CD14-positive monocyte (primary cell): ENCODE measurements at regions not wholly inside any gene's neighbourhood (a gene's known extent, or its start where the extent isn't known, plus 50 kb on each side); places are given as distances from the start of the nearest gene placed in this dataset.

ENCODE experiments used
- DNase-seq, 3 donors: peaks; one replicate each; pipeline ENCODE4 v3.0.0-alpha.2; 2011 to 2022
- H2AFZ ChIP-seq: 2 replicates; pipeline ENCODE4 v1.6.0; 2012; ENCODE audit warnings: mild to moderate bottlenecking, low read depth, low read length, inconsistent platforms; ENCODE audit not compliant: insufficient read depth, poor library complexity, severe bottlenecking
- H3K27ac ChIP-seq, 2 donors: 1 replicate in 1 of 2; 2 replicates in 1 of 2; pipeline ENCODE4 v1.5.1; 2012 to 2013; ENCODE audit warnings: low read length in 2 of 2, control low read depth in 1 of 2, inconsistent platforms in 1 of 2, low read depth in 1 of 2, mild to moderate bottlenecking in 1 of 2
- H3K27me3 ChIP-seq, 2 donors: one replicate each; pipeline versions ENCODE4 v1.6.0 to v1.6.1; 2011 to 2013; ENCODE audit warnings: low read length in 2 of 2; ENCODE audit not compliant: control insufficient read depth in 2 of 2, insufficient read depth in 2 of 2
- H3K36me3 ChIP-seq, 2 donors: replicated peaks in 1 of 2; 1 replicate in 1 of 2; 2 replicates in 1 of 2; pipeline versions ENCODE4 v1.5.1 to v1.6.1; 2012 to 2013; ENCODE audit warnings: low read length in 2 of 2, control low read depth in 1 of 2, inconsistent platforms in 1 of 2, mild to moderate bottlenecking in 1 of 2; ENCODE audit not compliant: insufficient read depth in 2 of 2, control insufficient read depth in 1 of 2
- H3K4me1 ChIP-seq, 2 donors: 1 replicate in 1 of 2; 2 replicates in 1 of 2; pipeline versions ENCODE4 v1.5.1 to v1.6.1; 2012 to 2013; ENCODE audit warnings: low read length in 2 of 2, control low read depth in 1 of 2, inconsistent platforms in 1 of 2, mild to moderate bottlenecking in 1 of 2, moderate library complexity in 1 of 2; ENCODE audit not compliant: insufficient read depth in 2 of 2, control insufficient read depth in 1 of 2
- H3K4me2 ChIP-seq: replicated peaks from 2 replicates; pipeline ENCODE3; 2012; ENCODE audit warnings: low read length, moderate library complexity, mild to moderate bottlenecking; ENCODE audit not compliant: poor library complexity, severe bottlenecking; ENCODE audit errors: extremely low read depth
- H3K4me3 ChIP-seq, 3 experiments: fragments of 200-600 bp in 1 of 3; sonication (generic) in 1 of 3; replicated peaks in 1 of 3; 1 replicate in 2 of 3; 2 replicates in 1 of 3; pipeline ENCODE4 v1.5.1; 2011 to 2013; ENCODE audit warnings: low read length in 3 of 3, mild to moderate bottlenecking in 3 of 3, control low read depth in 2 of 3, low read depth in 2 of 3, inconsistent platforms in 1 of 3, moderate library complexity in 1 of 3
- H3K79me2 ChIP-seq: 2 replicates; pipeline ENCODE4 v1.6.0; 2012; ENCODE audit warnings: mild to moderate bottlenecking, control low read depth, inconsistent platforms, low read length, moderate library complexity; ENCODE audit not compliant: insufficient read depth
- H3K9ac ChIP-seq: 2 replicates; pipeline ENCODE4 v1.6.0; 2017; ENCODE audit warnings: low read length, mild to moderate bottlenecking; ENCODE audit not compliant: insufficient read depth, poor library complexity, severe bottlenecking
- H3K9me3 ChIP-seq, 2 donors: replicated peaks in 1 of 2; 1 replicate in 1 of 2; 2 replicates in 1 of 2; pipeline versions ENCODE4 v1.5.1 to v1.6.1; 2012 to 2013; ENCODE audit warnings: low read length in 2 of 2, control low read depth in 1 of 2; ENCODE audit not compliant: control insufficient read depth in 1 of 2, insufficient read depth in 1 of 2
- H4K20me1 ChIP-seq: 2 replicates; pipeline ENCODE4 v1.6.0; 2012; ENCODE audit warnings: mild to moderate bottlenecking, low read length, control low read depth, moderate library complexity; ENCODE audit not compliant: insufficient read depth
- H3K27ac Mint-ChIP-seq, 7 donors: one replicate each; pipeline ENCODE4 v1.8.0; 2020; ENCODE audit warnings: mild to moderate bottlenecking in 7 of 7, mixed read lengths in 7 of 7, moderate library complexity in 6 of 7, inconsistent platforms in 2 of 7
- H3K27me3 Mint-ChIP-seq, 3 donors: one replicate each; pipeline ENCODE4 v1.8.0; 2021 to 2022; ENCODE audit warnings: low read depth in 3 of 3, mild to moderate bottlenecking in 3 of 3, mixed read lengths in 3 of 3, moderate library complexity in 3 of 3, inconsistent platforms in 1 of 3
- H3K36me3 Mint-ChIP-seq, 2 donors: one replicate each; pipeline ENCODE4 v1.8.0; 2020; ENCODE audit warnings: mixed read lengths in 2 of 2, inconsistent platforms in 1 of 2, mild to moderate bottlenecking in 1 of 2
- H3K4me1 Mint-ChIP-seq: one replicate; pipeline ENCODE4 v1.8.0; 2020; ENCODE audit warnings: mild to moderate bottlenecking, mixed read lengths
- H3K4me3 Mint-ChIP-seq, 2 donors: one replicate each; pipeline ENCODE4 v1.8.0; 2020; ENCODE audit warnings: mild to moderate bottlenecking in 2 of 2, mixed read lengths in 2 of 2, moderate library complexity in 1 of 2
- H3K9me3 Mint-ChIP-seq, 7 donors: one replicate each; pipeline ENCODE4 v1.8.0; 2020 to 2022; ENCODE audit warnings: mixed read lengths in 7 of 7, mild to moderate bottlenecking in 6 of 7, moderate library complexity in 6 of 7, inconsistent platforms in 2 of 7
- WGBS: methylation state at CpG from one replicate; pipeline ENCODE4 v1.1.5; 2013; ENCODE audit warnings: missing lambda C conversion rate; ENCODE audit not compliant: insufficient coverage; 5-methylcytosine and 5-hydroxymethylcytosine counted together
- intact Hi-C, 2 donors: fragments of 100-400 bp; cut with micrococcal nuclease; formaldehyde crosslinking; loops; one replicate each; pipeline versions ENCODE4 v1.15.0 to v1.15.1; 2023
- TF ChIP-seq, protein P1 (sequence below): fragments of 200-600 bp; IDR thresholded peaks from one replicate; pipeline ENCODE4 v1.8.0; 2022; ENCODE audit warnings: antibody characterized with exemption, mild to moderate bottlenecking

DNA sequence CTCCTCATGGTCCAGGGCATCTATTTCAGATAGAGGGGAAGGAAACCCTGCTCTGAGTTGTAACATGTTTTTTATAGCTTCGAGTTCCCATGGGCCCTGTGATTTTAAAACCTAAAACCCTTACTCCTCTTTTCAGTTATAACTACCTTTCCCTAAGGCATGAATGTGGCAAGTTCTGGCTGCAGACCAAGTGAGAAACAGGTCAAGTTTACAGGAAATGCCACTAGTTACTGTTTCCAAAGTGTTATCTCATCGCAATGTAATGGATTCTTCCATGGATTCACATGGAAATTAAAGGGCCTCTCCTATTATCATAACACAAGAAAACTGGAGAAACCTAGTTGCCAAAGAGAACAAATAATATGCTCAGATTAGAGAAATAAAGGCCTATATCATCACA is 574.5 kb upstream of the GRAMD2B start:
- intact Hi-C loops, result no loop called here
- no peaks in the 10 kb centered on the region for H4K20me1 ChIP-seq
- no peaks in the 10 kb centered on the region for H3K4me1 Mint-ChIP-seq

DNA sequence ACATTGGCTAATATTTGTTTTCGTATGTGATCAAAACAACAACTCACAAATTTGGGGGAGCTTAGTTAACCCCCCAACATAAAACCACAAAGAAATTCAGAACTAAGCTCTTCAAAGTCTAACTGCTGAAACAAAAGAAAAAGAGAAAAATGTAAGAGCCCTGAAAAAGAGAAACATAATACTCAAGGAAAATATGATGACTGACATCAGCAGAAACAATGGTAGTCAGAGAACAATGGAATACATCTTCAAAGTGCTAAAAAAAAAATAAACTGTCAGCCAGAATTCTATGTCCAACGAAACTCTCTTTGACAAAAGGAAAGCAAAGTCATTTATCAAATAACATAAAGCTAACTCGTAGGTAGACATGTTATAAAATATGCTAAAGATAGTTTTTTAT is 566.3 kb upstream of the GRAMD2B start:
- H3K36me3 Mint-ChIP-seq, result no peaks in the 10 kb centered on the region
- H3K4me1 Mint-ChIP-seq, result no peaks in the 10 kb centered on the region
- Histone ChIP-seq H3K4me2 (no peak overlapping the region), H3K9ac (no peak overlapping the region), H3K4me3 (no peak overlapping the region), H3K27me3 (no peaks in the 10 kb centered on the region), H2AFZ (no peak overlapping the region), H4K20me1 (no peaks in the 10 kb centered on the region), H3K4me1 (no peaks in the 10 kb centered on the region), H3K9me3 (peaks cover 0 to 6% of the 10 kb centered on the region in 2 donors), H3K27ac (no peak overlapping the region), H3K79me2 (no peaks in the 10 kb centered on the region), H3K36me3 (no peaks in the 10 kb centered on the region)
- intact Hi-C loops, result no loop called here
- H3K4me3 Mint-ChIP-seq, result no peak overlapping the region
- DNase-seq, result no peak
- H3K27me3 Mint-ChIP-seq, result no peaks in the 10 kb centered on the region
- H3K9me3 Mint-ChIP-seq, result peaks cover 0 to 11% (median 5%) of the 10 kb centered on the region in 7 donors
- H3K27ac Mint-ChIP-seq, result no peak overlapping the region
- no CpG with 5 or more reads among the region's 3 CpGs for WGBS
- TF ChIP-seq, protein P1, sequence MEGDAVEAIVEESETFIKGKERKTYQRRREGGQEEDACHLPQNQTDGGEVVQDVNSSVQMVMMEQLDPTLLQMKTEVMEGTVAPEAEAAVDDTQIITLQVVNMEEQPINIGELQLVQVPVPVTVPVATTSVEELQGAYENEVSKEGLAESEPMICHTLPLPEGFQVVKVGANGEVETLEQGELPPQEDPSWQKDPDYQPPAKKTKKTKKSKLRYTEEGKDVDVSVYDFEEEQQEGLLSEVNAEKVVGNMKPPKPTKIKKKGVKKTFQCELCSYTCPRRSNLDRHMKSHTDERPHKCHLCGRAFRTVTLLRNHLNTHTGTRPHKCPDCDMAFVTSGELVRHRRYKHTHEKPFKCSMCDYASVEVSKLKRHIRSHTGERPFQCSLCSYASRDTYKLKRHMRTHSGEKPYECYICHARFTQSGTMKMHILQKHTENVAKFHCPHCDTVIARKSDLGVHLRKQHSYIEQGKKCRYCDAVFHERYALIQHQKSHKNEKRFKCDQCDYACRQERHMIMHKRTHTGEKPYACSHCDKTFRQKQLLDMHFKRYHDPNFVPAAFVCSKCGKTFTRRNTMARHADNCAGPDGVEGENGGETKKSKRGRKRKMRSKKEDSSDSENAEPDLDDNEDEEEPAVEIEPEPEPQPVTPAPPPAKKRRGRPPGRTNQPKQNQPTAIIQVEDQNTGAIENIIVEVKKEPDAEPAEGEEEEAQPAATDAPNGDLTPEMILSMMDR, result no peak

More for the DNA sequence above, 574.5 kb upstream of the GRAMD2B start:
- TF ChIP-seq, protein P1, result no peak
- Mint-ChIP-seq H3K4me3 (no peak overlapping the region), H3K27ac (no peak overlapping the region), H3K9me3 (peaks cover 0 to 21% (median 5%) of the 10 kb centered on the region in 7 donors), H3K27me3 (no peaks in the 10 kb centered on the region), H3K36me3 (no peaks in the 10 kb centered on the region)
- no peak overlapping the region for H3K27ac ChIP-seq
- no peak for DNase-seq
- peaks cover 9 to 20% of the 10 kb centered on the region in 2 donors for H3K9me3 ChIP-seq
- no peak overlapping the region for H3K4me2 ChIP-seq
- no peaks in the 10 kb centered on the region for H3K4me1 ChIP-seq
- no peaks in the 10 kb centered on the region for H3K36me3 ChIP-seq
- no peak overlapping the region for H2AFZ ChIP-seq
- H3K4me3 ChIP-seq, result no peak overlapping the region
- H3K79me2 ChIP-seq, result no peaks in the 10 kb centered on the region
- WGBS, result no CpG with 5 or more reads among the region's 2 CpGs
- H3K27me3 ChIP-seq, result no peaks in the 10 kb centered on the region
- H3K9ac ChIP-seq, result no peak overlapping the region
